ENCODE measurements at regions not wholly inside any gene's neighbourhood (a gene's known extent, or its start where the extent isn't known, plus 50 kb on each side); places are given as distances from the start of the nearest gene placed in this dataset.

DNA sequence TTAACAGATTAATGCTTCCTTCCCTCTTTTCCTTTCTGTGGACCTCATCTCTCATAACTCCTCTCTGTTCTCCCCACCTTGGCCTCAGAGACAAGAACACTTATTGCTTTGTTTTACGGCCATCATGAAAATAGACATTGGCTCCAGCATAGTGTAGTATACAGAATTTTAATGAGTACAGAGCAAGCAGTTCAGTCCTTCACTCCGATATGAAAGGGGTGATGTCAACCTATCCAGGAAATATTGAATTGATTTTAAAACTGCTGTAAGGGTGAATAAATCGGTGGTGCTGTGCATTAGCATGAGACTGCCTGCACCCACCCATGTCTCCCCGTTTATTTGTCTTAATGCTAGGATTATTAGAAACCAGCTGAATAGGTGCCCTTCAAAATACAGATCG lies 490.9 kb upstream of the TBL1XR1 start:
- ATAC-seq (no peak), DNase-seq (no peak)
- no peaks in the 10 kb centered on the region for H3K27me3 ChIP-seq
- H3K4me3 ChIP-seq: no peak overlapping the region
- H3K4me1 ChIP-seq: no peaks in the 10 kb centered on the region
- no peaks in the 10 kb centered on the region for H3K36me3 ChIP-seq
- intact Hi-C loops (cut with DNase I): no loop called here
- no peak for TF ChIP-seq CTCF (IDR thresholded peaks at IDR 0.05)
- no peak overlapping the region for H3K27ac ChIP-seq
- H3K9me3 ChIP-seq: no peaks in the 10 kb centered on the region

GRCh38 chr3:177689077-177689476 lies 491.8 kb upstream of the TBL1XR1 start:
- Histone ChIP-seq H3K27ac (no peak overlapping the region), H3K4me1 (no peaks in the 10 kb centered on the region), H3K36me3 (no peaks in the 10 kb centered on the region), H3K4me3 (no peak overlapping the region), H3K9me3 (no peaks in the 10 kb centered on the region), H3K27me3 (no peaks in the 10 kb centered on the region)
- no peak for TF ChIP-seq CTCF (IDR thresholded peaks at IDR 0.05)
- no peak for DNase-seq
- no peak for ATAC-seq
- intact Hi-C loops (cut with DNase I): no loop called here

- no peak for TF ChIP-seq CTCF (IDR thresholded peaks at IDR 0.05)
- no peaks in the 10 kb centered on the region for H3K36me3 ChIP-seq
- no peak for ATAC-seq
- no peak for DNase-seq
- H3K27me3 ChIP-seq: no peaks in the 10 kb centered on the region
- intact Hi-C loops (cut with DNase I): no loop called here
- no peaks in the 10 kb centered on the region for H3K4me1 ChIP-seq
- H3K9me3 ChIP-seq: no peaks in the 10 kb centered on the region
- no peak overlapping the region for H3K27ac ChIP-seq
- no peak overlapping the region for H3K4me3 ChIP-seq
Observed at GRCh38 chr3:177689869-177690268, 492.6 kb upstream of the TBL1XR1 start.

- Histone ChIP-seq H3K9me3 (no peaks in the 10 kb centered on the region), H3K4me1 (no peaks in the 10 kb centered on the region), H3K36me3 (no peaks in the 10 kb centered on the region), H3K27me3 (no peaks in the 10 kb centered on the region), H3K27ac (no peak overlapping the region), H3K4me3 (no peak overlapping the region)
- DNase-seq: no peak
- intact Hi-C loops (cut with DNase I): no loop called here
- TF ChIP-seq CTCF (IDR thresholded peaks at IDR 0.05): no peak
- ATAC-seq: no peak
Observed at GRCh38 chr3:177690306-177690705, 493.0 kb upstream of the TBL1XR1 start.

DNA sequence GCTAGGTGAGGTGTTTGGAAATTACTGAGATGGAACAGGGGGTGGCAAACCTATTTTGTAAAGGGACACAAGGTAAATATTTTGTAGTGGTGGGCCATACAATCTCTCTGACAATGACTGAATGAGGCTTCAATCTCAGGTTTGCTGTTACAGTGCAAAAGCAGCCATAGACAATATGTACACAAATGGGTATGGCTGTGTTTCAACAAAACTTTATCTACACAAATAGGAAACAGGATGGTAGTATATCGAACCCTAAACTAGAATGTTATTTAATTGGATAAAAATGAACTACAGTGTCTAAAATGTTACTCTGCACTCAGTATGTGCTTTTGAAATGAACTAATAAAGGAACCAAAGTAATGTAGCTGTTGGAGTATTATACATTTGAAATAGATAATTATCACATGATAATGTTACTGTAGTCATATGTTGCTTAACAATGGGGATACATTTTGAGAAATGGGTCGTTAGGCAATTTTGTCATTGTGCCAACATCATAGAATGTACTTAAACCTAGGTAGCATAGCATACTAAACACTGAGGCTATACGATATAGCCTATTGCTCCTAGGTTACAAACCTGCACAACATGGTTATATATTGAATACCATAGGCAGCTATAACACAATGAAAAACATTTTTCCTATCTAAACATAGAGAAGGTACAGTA lies 495.2 kb upstream of the TBL1XR1 start:
- Histone ChIP-seq H3K36me3 (no peaks in the 10 kb centered on the region), H3K27me3 (no peaks in the 10 kb centered on the region), H3K9me3 (no peaks in the 10 kb centered on the region), H3K27ac (no peak overlapping the region), H3K4me3 (no peak overlapping the region), H3K4me1 (no peaks in the 10 kb centered on the region)
- no peak for TF ChIP-seq CTCF (IDR thresholded peaks at IDR 0.05)
- no peak for ATAC-seq
- intact Hi-C loops (cut with DNase I): no loop called here
- no peak for DNase-seq
